ENCODE measurements at regions not wholly inside any gene's neighbourhood (a gene's known extent, or its start where the extent isn't known, plus 50 kb on each side); places are given as distances from the start of the nearest gene placed in this dataset.

GRCh38 chr20:22818636-22819035 lies 216.5 kb upstream of the SSTR4 start:
- H3K4me3 ChIP-seq (ENCODE audit: low read length in 2 of 2): no peak overlapping the region
- no peaks in the 10 kb centered on the region for H3K4me1 ChIP-seq (ENCODE audit: control insufficient read depth, insufficient read depth, low read length)
- H3K27me3 ChIP-seq (ENCODE audit: control insufficient read depth in 1 of 2, insufficient read depth in 2 of 2, low read length in 2 of 2): peaks cover 0 to 2% of the 10 kb centered on the region in 2 donors
- H3K27ac ChIP-seq (ENCODE audit: low read length): no peak overlapping the region
- H3K9ac ChIP-seq (ENCODE audit: low read length in 2 of 2): no peak overlapping the region
- peaks cover 0 to 2% of the 10 kb centered on the region in 2 donors for H3K9me3 ChIP-seq (ENCODE audit: control insufficient read depth in 2 of 2, low read length in 2 of 2)
- no peaks in the 10 kb centered on the region for H3K36me3 ChIP-seq (ENCODE audit: control insufficient read depth in 2 of 2, insufficient read depth in 2 of 2, low read length in 2 of 2)

GRCh38 chr20:22819112-22819511 lies 216.0 kb upstream of the SSTR4 start:
- Histone ChIP-seq H3K9ac (ENCODE audit: low read length in 2 of 2) (no peak overlapping the region), H3K27me3 (ENCODE audit: control insufficient read depth in 1 of 2, insufficient read depth in 2 of 2, low read length in 2 of 2) (peaks cover 0 to 2% of the 10 kb centered on the region in 2 donors), H3K4me3 (ENCODE audit: low read length in 2 of 2) (no peak overlapping the region), H3K27ac (ENCODE audit: low read length) (no peak overlapping the region), H3K4me1 (ENCODE audit: control insufficient read depth, insufficient read depth, low read length) (no peaks in the 10 kb centered on the region), H3K9me3 (ENCODE audit: control insufficient read depth in 2 of 2, low read length in 2 of 2) (peaks cover 0 to 2% of the 10 kb centered on the region in 2 donors), H3K36me3 (ENCODE audit: control insufficient read depth in 2 of 2, insufficient read depth in 2 of 2, low read length in 2 of 2) (no peaks in the 10 kb centered on the region)

- no peak overlapping the region for H3K9ac ChIP-seq (ENCODE audit: low read length in 2 of 2)
- no peak overlapping the region for H3K27ac ChIP-seq (ENCODE audit: low read length)
- no peaks in the 10 kb centered on the region for H3K4me1 ChIP-seq (ENCODE audit: control insufficient read depth, insufficient read depth, low read length)
- H3K36me3 ChIP-seq (ENCODE audit: control insufficient read depth in 2 of 2, insufficient read depth in 2 of 2, low read length in 2 of 2): no peaks in the 10 kb centered on the region
- peaks cover 0 to 2% of the 10 kb centered on the region in 2 donors for H3K9me3 ChIP-seq (ENCODE audit: control insufficient read depth in 2 of 2, low read length in 2 of 2)
- H3K27me3 ChIP-seq (ENCODE audit: control insufficient read depth in 1 of 2, insufficient read depth in 2 of 2, low read length in 2 of 2): peaks cover 0 to 2% of the 10 kb centered on the region in 2 donors
- H3K4me3 ChIP-seq (ENCODE audit: low read length in 2 of 2): no peak overlapping the region
Measured at GRCh38 chr20:22819784-22820183, 215.3 kb upstream of the SSTR4 start.

- Histone ChIP-seq H3K9me3 (ENCODE audit: control insufficient read depth in 2 of 2, low read length in 2 of 2) (peaks cover 0 to 2% of the 10 kb centered on the region in 2 donors), H3K4me1 (ENCODE audit: control insufficient read depth, insufficient read depth, low read length) (no peaks in the 10 kb centered on the region), H3K4me3 (ENCODE audit: low read length in 2 of 2) (no peak overlapping the region), H3K27ac (ENCODE audit: low read length) (no peak overlapping the region), H3K9ac (ENCODE audit: low read length in 2 of 2) (no peak overlapping the region), H3K36me3 (ENCODE audit: control insufficient read depth in 2 of 2, insufficient read depth in 2 of 2, low read length in 2 of 2) (no peaks in the 10 kb centered on the region), H3K27me3 (ENCODE audit: control insufficient read depth in 1 of 2, insufficient read depth in 2 of 2, low read length in 2 of 2) (no peaks in the 10 kb centered on the region)
Measured at GRCh38 chr20:22821081-22821727, 213.9 kb upstream of the SSTR4 start.

- no peaks in the 10 kb centered on the region for H3K27me3 ChIP-seq (ENCODE audit: control insufficient read depth in 1 of 2, insufficient read depth in 2 of 2, low read length in 2 of 2)
- H3K4me1 ChIP-seq (ENCODE audit: control insufficient read depth, insufficient read depth, low read length): no peaks in the 10 kb centered on the region
- H3K36me3 ChIP-seq (ENCODE audit: control insufficient read depth in 2 of 2, insufficient read depth in 2 of 2, low read length in 2 of 2): no peaks in the 10 kb centered on the region
- H3K4me3 ChIP-seq (ENCODE audit: low read length in 2 of 2): no peak overlapping the region
- no peak overlapping the region for H3K9ac ChIP-seq (ENCODE audit: low read length in 2 of 2)
- H3K9me3 ChIP-seq (ENCODE audit: control insufficient read depth in 2 of 2, low read length in 2 of 2): peaks cover 0 to 2% of the 10 kb centered on the region in 2 donors
- no peak overlapping the region for H3K27ac ChIP-seq (ENCODE audit: low read length)
Measured at GRCh38 chr20:22821796-22822195, 213.3 kb upstream of the SSTR4 start.

GRCh38 chr20:22823119-22823518 lies 212.0 kb upstream of the SSTR4 start:
- H3K9ac ChIP-seq (ENCODE audit: low read length in 2 of 2): no peak overlapping the region
- no peaks in the 10 kb centered on the region for H3K27me3 ChIP-seq (ENCODE audit: control insufficient read depth in 1 of 2, insufficient read depth in 2 of 2, low read length in 2 of 2)
- H3K9me3 ChIP-seq (ENCODE audit: control insufficient read depth in 2 of 2, low read length in 2 of 2): no peaks in the 10 kb centered on the region
- H3K4me1 ChIP-seq (ENCODE audit: control insufficient read depth, insufficient read depth, low read length): no peaks in the 10 kb centered on the region
- H3K36me3 ChIP-seq (ENCODE audit: control insufficient read depth in 2 of 2, insufficient read depth in 2 of 2, low read length in 2 of 2): no peaks in the 10 kb centered on the region
- no peak overlapping the region for H3K4me3 ChIP-seq (ENCODE audit: low read length in 2 of 2)
- H3K27ac ChIP-seq (ENCODE audit: low read length): no peak overlapping the region

- H3K36me3 ChIP-seq (ENCODE audit: control insufficient read depth in 2 of 2, insufficient read depth in 2 of 2, low read length in 2 of 2): no peaks in the 10 kb centered on the region
- H3K4me3 ChIP-seq (ENCODE audit: low read length in 2 of 2): no peak overlapping the region
- H3K4me1 ChIP-seq (ENCODE audit: control insufficient read depth, insufficient read depth, low read length): no peaks in the 10 kb centered on the region
- no peaks in the 10 kb centered on the region for H3K27me3 ChIP-seq (ENCODE audit: control insufficient read depth in 1 of 2, insufficient read depth in 2 of 2, low read length in 2 of 2)
- H3K9me3 ChIP-seq (ENCODE audit: control insufficient read depth in 2 of 2, low read length in 2 of 2): no peaks in the 10 kb centered on the region
- H3K27ac ChIP-seq (ENCODE audit: low read length): no peak overlapping the region
- no peak overlapping the region for H3K9ac ChIP-seq (ENCODE audit: low read length in 2 of 2)
Measured at GRCh38 chr20:22824077-22824476, 211.0 kb upstream of the SSTR4 start.

GRCh38 chr20:22825076-22825475 lies 210.0 kb upstream of the SSTR4 start:
- no peak overlapping the region for H3K4me3 ChIP-seq (ENCODE audit: low read length in 2 of 2)

GRCh38 chr20:22825546-22825945 lies 209.6 kb upstream of the SSTR4 start:
- Histone ChIP-seq H3K9ac (ENCODE audit: low read length in 2 of 2) (no peak overlapping the region), H3K4me3 (ENCODE audit: low read length in 2 of 2) (no peak overlapping the region), H3K36me3 (ENCODE audit: control insufficient read depth in 2 of 2, insufficient read depth in 2 of 2, low read length in 2 of 2) (no peaks in the 10 kb centered on the region), H3K27me3 (ENCODE audit: control insufficient read depth in 1 of 2, insufficient read depth in 2 of 2, low read length in 2 of 2) (no peaks in the 10 kb centered on the region), H3K27ac (ENCODE audit: low read length) (no peak overlapping the region), H3K4me1 (ENCODE audit: control insufficient read depth, insufficient read depth, low read length) (no peaks in the 10 kb centered on the region), H3K9me3 (ENCODE audit: control insufficient read depth in 2 of 2, low read length in 2 of 2) (no peaks in the 10 kb centered on the region)

More at GRCh38 chr20:22825076-22825475, 210.0 kb upstream of the SSTR4 start:
- H3K27me3 ChIP-seq (ENCODE audit: control insufficient read depth in 1 of 2, insufficient read depth in 2 of 2, low read length in 2 of 2): no peaks in the 10 kb centered on the region
- no peak overlapping the region for H3K9ac ChIP-seq (ENCODE audit: low read length in 2 of 2)
- no peaks in the 10 kb centered on the region for H3K4me1 ChIP-seq (ENCODE audit: control insufficient read depth, insufficient read depth, low read length)
- H3K27ac ChIP-seq (ENCODE audit: low read length): no peak overlapping the region
- H3K9me3 ChIP-seq (ENCODE audit: control insufficient read depth in 2 of 2, low read length in 2 of 2): no peaks in the 10 kb centered on the region
- no peaks in the 10 kb centered on the region for H3K36me3 ChIP-seq (ENCODE audit: control insufficient read depth in 2 of 2, insufficient read depth in 2 of 2, low read length in 2 of 2)

- Histone ChIP-seq H3K27ac (ENCODE audit: low read length) (no peak overlapping the region), H3K4me3 (ENCODE audit: low read length in 2 of 2) (no peak overlapping the region), H3K27me3 (ENCODE audit: control insufficient read depth in 1 of 2, insufficient read depth in 2 of 2, low read length in 2 of 2) (no peaks in the 10 kb centered on the region), H3K4me1 (ENCODE audit: control insufficient read depth, insufficient read depth, low read length) (no peaks in the 10 kb centered on the region), H3K9ac (ENCODE audit: low read length in 2 of 2) (no peak overlapping the region), H3K9me3 (ENCODE audit: control insufficient read depth in 2 of 2, low read length in 2 of 2) (no peaks in the 10 kb centered on the region), H3K36me3 (ENCODE audit: control insufficient read depth in 2 of 2, insufficient read depth in 2 of 2, low read length in 2 of 2) (no peaks in the 10 kb centered on the region)
Measured at GRCh38 chr20:22826306-22827230, 208.5 kb upstream of the SSTR4 start.

GRCh38 chr20:22827916-22828315 lies 207.2 kb upstream of the SSTR4 start:
- no peaks in the 10 kb centered on the region for H3K4me1 ChIP-seq (ENCODE audit: control insufficient read depth, insufficient read depth, low read length)
- no peaks in the 10 kb centered on the region for H3K9me3 ChIP-seq (ENCODE audit: control insufficient read depth in 2 of 2, low read length in 2 of 2)
- no peaks in the 10 kb centered on the region for H3K36me3 ChIP-seq (ENCODE audit: control insufficient read depth in 2 of 2, insufficient read depth in 2 of 2, low read length in 2 of 2)
- H3K4me3 ChIP-seq (ENCODE audit: low read length in 2 of 2): no peak overlapping the region
- no peak overlapping the region for H3K27ac ChIP-seq (ENCODE audit: low read length)
- no peaks in the 10 kb centered on the region for H3K27me3 ChIP-seq (ENCODE audit: control insufficient read depth in 1 of 2, insufficient read depth in 2 of 2, low read length in 2 of 2)
- H3K9ac ChIP-seq (ENCODE audit: low read length in 2 of 2): no peak overlapping the region

Data from stomach smooth muscle (tissue), 2 donors.